Right cardiac atrium (tissue), 5 donors: ENCODE measurements at regions not wholly inside any gene's neighbourhood (a gene's known extent, or its start where the extent isn't known, plus 50 kb on each side); places are given as distances from the start of the nearest gene placed in this dataset.

Experiments used
- ATAC-seq, 2 donors: fragments of 200-7000 bp; cut with Tn5 transposase; one replicate each; pipeline versions ENCODE4 v1.8.0 to v1.9.1; 2020; ENCODE audit warnings: moderate library complexity in 2 of 2, mild to moderate bottlenecking in 1 of 2
- DNase-seq, 3 donors: peaks; one replicate each; pipeline ENCODE4 v3.0.0-alpha.2; 2020
- H3K27ac ChIP-seq: one replicate; pipeline ENCODE4 v1.5.1; 2013; ENCODE audit warnings: mild to moderate bottlenecking, low read length, control low read depth, moderate library complexity
- H3K27me3 ChIP-seq: one replicate; pipeline ENCODE4 v1.6.1; 2013; ENCODE audit not compliant: control insufficient read depth, insufficient read depth
- H3K4me1 ChIP-seq: one replicate; pipeline ENCODE4 v1.6.1; 2013; ENCODE audit warnings: low read length; ENCODE audit not compliant: control insufficient read depth, insufficient read depth
- H3K4me3 ChIP-seq: one replicate; pipeline ENCODE4 v1.5.1; 2013; ENCODE audit warnings: low read length, control low read depth
- H3K9me3 ChIP-seq: one replicate; pipeline ENCODE4 v1.6.1; 2013; ENCODE audit warnings: low read length; ENCODE audit not compliant: control insufficient read depth
- WGBS: extraction: QIAGEN DNeasy Blood & Tissue Kit; methylation state at CpG from one replicate; pipeline ENCODE4 v1.1.7; 2013; 5-methylcytosine and 5-hydroxymethylcytosine counted together
- intact Hi-C, 4 donors: fragments of 100-400 bp; cut with DNase I; formaldehyde crosslinking; loops; one replicate each; pipeline versions ENCODE4 v1.11.0 to v1.14.0; 2022 to 2023
- donor health status: healthy with polysubstance abuse.
- donor health status: DM: no; HTN: yes; CAD: no.
- donor health status: DM: no; HTN: no; CAD: no.
- donor health status: DM: no; HTN: yes; CAD: no; lungs with severe emphysema.
- donor health status: DM: yes; HTN: yes; CAD: no.

- ATAC-seq (no peak), DNase-seq (no peak)
- no peak overlapping the region for H3K27ac ChIP-seq
- intact Hi-C loops: loop anchor here in 1 of 4 donors (10.0 kb wide), 1 partner anchor 117 kb away; no protein-coding TSS in a partner anchor
- H3K9me3 ChIP-seq: no peaks in the 10 kb centered on the region
- no peak overlapping the region for H3K4me3 ChIP-seq
- H3K4me1 ChIP-seq: peaks cover 1% of the 10 kb centered on the region
- WGBS: 77% methylated on average over 1 of the region's 1 CpG
- H3K27me3 ChIP-seq: no peaks in the 10 kb centered on the region
Observed at GRCh38 chr7:22937946-22938345, 76.0 kb downstream of the HYCC1 start.

- Histone ChIP-seq H3K9me3 (no peaks in the 10 kb centered on the region), H3K4me3 (no peak overlapping the region), H3K27me3 (no peaks in the 10 kb centered on the region), H3K4me1 (peaks cover 1% of the 10 kb centered on the region), H3K27ac (no peak overlapping the region)
- intact Hi-C loops: loop anchor here in 1 of 4 donors (10.0 kb wide), 1 partner anchor 119 kb away; no protein-coding TSS in a partner anchor
- no peak for DNase-seq
- WGBS: 93% methylated on average over 3 of the region's 3 CpGs
- no peak for ATAC-seq
Observed at GRCh38 chr7:22936246-22936645, 77.7 kb downstream of the HYCC1 start.

- intact Hi-C loops: loop anchor here in 1 of 4 donors (10.0 kb wide), 1 partner anchor 120 kb away; no protein-coding TSS in a partner anchor
- peaks cover 1% of the 10 kb centered on the region for H3K4me1 ChIP-seq
- no peaks in the 10 kb centered on the region for H3K27me3 ChIP-seq
- DNase-seq (no peak), ATAC-seq (peak in 1 of 2 donors; percentile 37)
- no peaks in the 10 kb centered on the region for H3K9me3 ChIP-seq
- no peak overlapping the region for H3K4me3 ChIP-seq
- WGBS: 15% methylated on average over 1 of the region's 1 CpG
- no peak overlapping the region for H3K27ac ChIP-seq
Observed at GRCh38 chr7:22935269-22935668, 78.7 kb downstream of the HYCC1 start.

GRCh38 chr7:22934473-22935065 lies 79.4 kb downstream of the HYCC1 start:
- intact Hi-C loops: loop anchor here in 1 of 4 donors (10.0 kb wide), 1 partner anchor 120 kb away; no protein-coding TSS in a partner anchor
- DNase-seq (no peak), ATAC-seq (peak in 1 of 2 donors; percentile 20)
- no peaks in the 10 kb centered on the region for H3K9me3 ChIP-seq
- WGBS: 50% methylated on average over 4 of the region's 4 CpGs
- H3K4me1 ChIP-seq: peaks cover 1% of the 10 kb centered on the region
- no peak overlapping the region for H3K27ac ChIP-seq
- H3K4me3 ChIP-seq: no peak overlapping the region
- H3K27me3 ChIP-seq: no peaks in the 10 kb centered on the region

GRCh38 chr7:22934023-22934422 lies 79.9 kb downstream of the HYCC1 start:
- no peak overlapping the region for H3K4me3 ChIP-seq
- no peaks in the 10 kb centered on the region for H3K27me3 ChIP-seq
- 34% methylated on average over 2 of the region's 2 CpGs for WGBS
- intact Hi-C loops: loop anchor here in 1 of 4 donors (10.0 kb wide), 1 partner anchor 121 kb away; no protein-coding TSS in a partner anchor
- no peaks in the 10 kb centered on the region for H3K9me3 ChIP-seq
- no peak for DNase-seq
- peak; percentile 75 to 77 for ATAC-seq
- H3K4me1 ChIP-seq: peaks cover 1% of the 10 kb centered on the region
- H3K27ac ChIP-seq: no peak overlapping the region

- no peak for ATAC-seq
- Histone ChIP-seq H3K27ac (no peak overlapping the region), H3K27me3 (no peaks in the 10 kb centered on the region), H3K4me3 (no peak overlapping the region), H3K9me3 (no peaks in the 10 kb centered on the region), H3K4me1 (peaks cover 1% of the 10 kb centered on the region)
- intact Hi-C loops: loop anchor here in 1 of 4 donors (10.0 kb wide), 1 partner anchor 122 kb away; no protein-coding TSS in a partner anchor
- DNase-seq: no peak
Observed at GRCh38 chr7:22932896-22933295, 81.0 kb downstream of the HYCC1 start.

- no peaks in the 10 kb centered on the region for H3K9me3 ChIP-seq
- H3K4me1 ChIP-seq: no peaks in the 10 kb centered on the region
- 77% methylated on average over 3 of the region's 3 CpGs for WGBS
- intact Hi-C loops: loop anchor here in 1 of 4 donors (10.0 kb wide), 1 partner anchor 124 kb away; no protein-coding TSS in a partner anchor
- H3K27ac ChIP-seq: no peak overlapping the region
- DNase-seq (no peak), ATAC-seq (no peak)
- no peaks in the 10 kb centered on the region for H3K27me3 ChIP-seq
- no peak overlapping the region for H3K4me3 ChIP-seq
Observed at GRCh38 chr7:22931011-22931410, 82.9 kb downstream of the HYCC1 start.

- DNase-seq (no peak), ATAC-seq (no peak)
- intact Hi-C loops: no loop called here
- Histone ChIP-seq H3K27ac (no peak overlapping the region), H3K4me3 (no peak overlapping the region), H3K4me1 (no peaks in the 10 kb centered on the region), H3K9me3 (no peaks in the 10 kb centered on the region), H3K27me3 (no peaks in the 10 kb centered on the region)
- WGBS: 97% methylated on average over 2 of the region's 2 CpGs
Observed at GRCh38 chr7:22922307-22922706, 91.6 kb downstream of the HYCC1 start.

GRCh38 chr7:22921386-22922086 lies 92.4 kb downstream of the HYCC1 start:
- Histone ChIP-seq H3K27ac (no peak overlapping the region), H3K4me3 (no peak overlapping the region), H3K9me3 (no peaks in the 10 kb centered on the region), H3K4me1 (no peaks in the 10 kb centered on the region), H3K27me3 (no peaks in the 10 kb centered on the region)
- no peak for DNase-seq
- 68% methylated on average over 1 of the region's 1 CpG for WGBS
- intact Hi-C loops: no loop called here
- ATAC-seq: no peak

- H3K27me3 ChIP-seq: no peaks in the 10 kb centered on the region
- intact Hi-C loops: no loop called here
- 82% methylated on average over 2 of the region's 2 CpGs for WGBS
- H3K27ac ChIP-seq: no peak overlapping the region
- DNase-seq (no peak), ATAC-seq (no peak)
- no peaks in the 10 kb centered on the region for H3K9me3 ChIP-seq
- H3K4me1 ChIP-seq: no peaks in the 10 kb centered on the region
- H3K4me3 ChIP-seq: no peak overlapping the region
Observed at GRCh38 chr7:22920672-22921071, 93.3 kb downstream of the HYCC1 start.

- no peaks in the 10 kb centered on the region for H3K4me1 ChIP-seq
- intact Hi-C loops: no loop called here
- DNase-seq: no peak
- H3K4me3 ChIP-seq: no peak overlapping the region
- ATAC-seq: no peak
- H3K27ac ChIP-seq: no peak overlapping the region
- no peaks in the 10 kb centered on the region for H3K9me3 ChIP-seq
- no peaks in the 10 kb centered on the region for H3K27me3 ChIP-seq
- WGBS: 86% methylated on average over 4 of the region's 4 CpGs
Observed at GRCh38 chr7:22913158-22913557, 90.5 kb upstream of the TOMM7 start.
